Erythroblast (primary cell): ENCODE measurements at regions not wholly inside any gene's neighbourhood (a gene's known extent, or its start where the extent isn't known, plus 50 kb on each side); places are given as distances from the start of the nearest gene placed in this dataset.

Experiments
- GATA1 ChIP-seq: IDR thresholded peaks from 2 replicates; pipeline ENCODE4 v1.6.1; 2011; ENCODE audit warnings: low read depth, mild to moderate bottlenecking, control low read depth, low read length, moderate library complexity
- POLR2A ChIP-seq: IDR thresholded peaks from 2 replicates; pipeline ENCODE4 v1.6.1; 2011; ENCODE audit warnings: mild to moderate bottlenecking, low read length

GRCh38 chr2:215729985-215730620 lies 283.2 kb downstream of the MREG start:
- no peak for TF ChIP-seq POLR2A
- TF ChIP-seq GATA1 = no peak
